HFFc6 (cell line): ENCODE measurements at regions not wholly inside any gene's neighbourhood (a gene's known extent, or its start where the extent isn't known, plus 50 kb on each side); places are given as distances from the start of the nearest gene placed in this dataset.

Experiments used
- DNase-seq: peaks from one replicate; pipeline ENCODE4 v3.0.0-alpha.2; 2018
- H3K27ac Mint-ChIP-seq: 2 replicates; pipeline ENCODE4 v1.8.0; 2020; ENCODE audit warnings: mild to moderate bottlenecking, mixed read lengths
- H3K27me3 Mint-ChIP-seq: 2 replicates; pipeline ENCODE4 v1.8.0; 2021; ENCODE audit warnings: mild to moderate bottlenecking, moderate library complexity, mixed read lengths; ENCODE audit not compliant: insufficient read depth
- H3K36me3 Mint-ChIP-seq: 2 replicates; pipeline ENCODE4 v1.8.0; 2021; ENCODE audit warnings: low read depth, mixed read lengths
- H3K4me1 Mint-ChIP-seq: 2 replicates; pipeline ENCODE4 v1.8.0; 2020; ENCODE audit warnings: low read depth, mixed read lengths
- H3K4me3 Mint-ChIP-seq: 2 replicates; pipeline ENCODE4 v1.8.0; 2020; ENCODE audit warnings: mild to moderate bottlenecking, moderate library complexity, mixed read lengths
- H3K9me3 Mint-ChIP-seq: 2 replicates; pipeline ENCODE4 v1.8.0; 2020; ENCODE audit warnings: mild to moderate bottlenecking, mixed read lengths
- TF ChIP-seq, protein P1 (sequence below): fragments of 200-600 bp; sonication (generic); IDR thresholded peaks from 2 replicates; pipeline ENCODE4 v1.5.0; 2021; ENCODE audit warnings: antibody characterized with exemption, mild to moderate bottlenecking

- peaks cover 43% of the 10 kb centered on the region for H3K9me3 Mint-ChIP-seq
- no peak for DNase-seq
- H3K4me1 Mint-ChIP-seq, result no peaks in the 10 kb centered on the region
- no peak overlapping the region for H3K4me3 Mint-ChIP-seq
- TF ChIP-seq, protein P1, sequence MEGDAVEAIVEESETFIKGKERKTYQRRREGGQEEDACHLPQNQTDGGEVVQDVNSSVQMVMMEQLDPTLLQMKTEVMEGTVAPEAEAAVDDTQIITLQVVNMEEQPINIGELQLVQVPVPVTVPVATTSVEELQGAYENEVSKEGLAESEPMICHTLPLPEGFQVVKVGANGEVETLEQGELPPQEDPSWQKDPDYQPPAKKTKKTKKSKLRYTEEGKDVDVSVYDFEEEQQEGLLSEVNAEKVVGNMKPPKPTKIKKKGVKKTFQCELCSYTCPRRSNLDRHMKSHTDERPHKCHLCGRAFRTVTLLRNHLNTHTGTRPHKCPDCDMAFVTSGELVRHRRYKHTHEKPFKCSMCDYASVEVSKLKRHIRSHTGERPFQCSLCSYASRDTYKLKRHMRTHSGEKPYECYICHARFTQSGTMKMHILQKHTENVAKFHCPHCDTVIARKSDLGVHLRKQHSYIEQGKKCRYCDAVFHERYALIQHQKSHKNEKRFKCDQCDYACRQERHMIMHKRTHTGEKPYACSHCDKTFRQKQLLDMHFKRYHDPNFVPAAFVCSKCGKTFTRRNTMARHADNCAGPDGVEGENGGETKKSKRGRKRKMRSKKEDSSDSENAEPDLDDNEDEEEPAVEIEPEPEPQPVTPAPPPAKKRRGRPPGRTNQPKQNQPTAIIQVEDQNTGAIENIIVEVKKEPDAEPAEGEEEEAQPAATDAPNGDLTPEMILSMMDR, result no peak
- no peaks in the 10 kb centered on the region for H3K36me3 Mint-ChIP-seq
- H3K27ac Mint-ChIP-seq, result no peak overlapping the region
- peaks cover 1% of the 10 kb centered on the region; the same call in 1 of the 2 replicates for H3K27me3 Mint-ChIP-seq
Observed at GRCh38 chr18:26780520-26781325, 84.8 kb downstream of the AQP4 start.

- Mint-ChIP-seq H3K27ac (no peak overlapping the region), H3K4me3 (no peak overlapping the region), H3K4me1 (no peaks in the 10 kb centered on the region), H3K27me3 (peaks cover 1% of the 10 kb centered on the region; the same call in 1 of the 2 replicates), H3K36me3 (no peaks in the 10 kb centered on the region), H3K9me3 (peaks cover 33% of the 10 kb centered on the region)
- DNase-seq, result no peak
- TF ChIP-seq, protein P1, result no peak
Observed at GRCh38 chr18:26778054-26778393, 87.5 kb downstream of the AQP4 start.

DNA sequence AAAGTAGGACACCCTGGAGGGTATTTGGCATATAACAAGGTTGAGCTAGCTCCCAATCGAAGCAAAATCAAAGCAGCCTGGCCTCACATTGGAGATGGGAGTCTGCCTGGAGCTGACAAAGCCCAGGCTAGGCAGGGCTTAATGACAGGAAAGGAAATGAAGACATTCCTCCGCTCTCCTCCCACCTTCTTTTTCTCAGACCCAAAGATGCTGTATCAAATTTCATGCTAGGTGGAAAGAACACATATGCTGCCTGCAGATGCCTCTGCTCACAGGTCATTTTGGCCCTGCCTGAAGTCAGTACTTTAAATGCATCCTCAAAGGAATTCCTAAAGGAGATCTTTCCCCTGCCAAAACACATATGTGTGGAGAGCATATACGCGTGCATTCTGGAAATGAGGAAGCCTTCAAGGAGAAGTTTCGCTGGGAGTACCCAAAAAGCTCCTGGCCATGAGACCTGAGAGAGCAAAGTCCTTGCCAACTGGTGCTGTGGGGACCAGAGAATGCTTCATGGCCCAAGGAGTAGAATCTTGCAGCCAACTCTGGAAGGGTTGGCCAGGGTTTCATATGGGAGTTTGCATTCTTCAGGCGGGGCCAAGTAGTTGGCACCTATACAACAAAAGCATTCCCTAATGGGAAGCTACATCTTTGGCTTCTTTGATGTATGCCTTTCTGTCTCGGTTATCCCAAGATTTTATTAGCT is 88.0 kb downstream of the AQP4 start:
- peaks cover 1% of the 10 kb centered on the region; the same call in 1 of the 2 replicates for H3K27me3 Mint-ChIP-seq
- H3K9me3 Mint-ChIP-seq, result peaks cover 29% of the 10 kb centered on the region
- no peak overlapping the region for H3K4me3 Mint-ChIP-seq
- H3K27ac Mint-ChIP-seq, result no peak overlapping the region
- H3K36me3 Mint-ChIP-seq, result no peaks in the 10 kb centered on the region
- TF ChIP-seq, protein P1, result no peak
- H3K4me1 Mint-ChIP-seq, result no peaks in the 10 kb centered on the region
- no peak for DNase-seq

- Mint-ChIP-seq H3K36me3 (no peaks in the 10 kb centered on the region), H3K9me3 (peaks cover 13% of the 10 kb centered on the region; the same call in 1 of the 2 replicates), H3K27me3 (no peaks in the 10 kb centered on the region; the same call in 1 of the 2 replicates), H3K27ac (no peak overlapping the region), H3K4me3 (no peak overlapping the region), H3K4me1 (no peaks in the 10 kb centered on the region)
- TF ChIP-seq, protein P1, result no peak
- no peak for DNase-seq
Observed at GRCh38 chr18:26772691-26773090, 92.8 kb downstream of the AQP4 start.

DNA sequence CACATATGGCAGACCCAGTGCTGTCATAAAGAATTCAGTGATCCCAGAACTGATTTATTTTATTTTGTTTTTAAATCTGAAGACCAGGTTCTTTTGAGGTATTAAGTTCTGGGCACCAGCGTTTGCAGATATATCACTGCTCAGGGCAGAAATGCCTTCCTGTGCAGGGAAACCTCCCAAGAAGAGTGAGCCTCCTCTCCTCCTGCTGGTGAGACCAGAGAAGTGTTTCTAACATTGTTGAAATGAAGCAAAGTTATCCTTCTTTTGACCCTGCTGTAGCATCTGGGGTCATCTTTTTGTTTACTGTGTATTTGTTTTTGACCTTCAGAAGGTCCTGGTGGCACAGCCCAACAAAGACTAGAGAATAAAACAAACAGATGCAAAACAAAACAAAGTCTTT is 94.0 kb downstream of the AQP4 start:
- Mint-ChIP-seq H3K27ac (no peak overlapping the region), H3K9me3 (peaks cover 17% of the 10 kb centered on the region), H3K4me1 (no peaks in the 10 kb centered on the region), H3K27me3 (no peaks in the 10 kb centered on the region; the same call in 1 of the 2 replicates), H3K36me3 (no peaks in the 10 kb centered on the region), H3K4me3 (no peak overlapping the region)
- DNase-seq, result no peak
- TF ChIP-seq, protein P1, result no peak
